Esophagus squamous epithelium (tissue), 4 donors: ENCODE measurements at regions not wholly inside any gene's neighbourhood (a gene's known extent, or its start where the extent isn't known, plus 50 kb on each side); places are given as distances from the start of the nearest gene placed in this dataset.

Experiments
- CTCF ChIP-seq, 6 experiments: fragments of 450-650 bp in 4 of 6; fragments of 200-600 bp in 2 of 6; sonication (generic) in 2 of 6; IDR thresholded peaks; one replicate each; pipeline ENCODE4 v1.5.1; 2016 to 2019; ENCODE audit warnings: antibody characterized with exemption in 6 of 6, mild to moderate bottlenecking in 4 of 6, moderate library complexity in 4 of 6
- POLR2A ChIP-seq, 4 donors: fragments of 450-650 bp; IDR thresholded peaks; one replicate each; pipeline ENCODE4 v1.6.1; 2017; ENCODE audit warnings: antibody characterized with exemption in 4 of 4, mild to moderate bottlenecking in 4 of 4, moderate library complexity in 3 of 4

GRCh38 chr4:32169841-32170240 lies 1449.7 kb downstream of the PCDH7 start:
- TF ChIP-seq CTCF (IDR thresholded peaks at IDR 0.05) (no peak), POLR2A (IDR thresholded peaks at IDR 0.05) (no peak)
